ENCODE measurements at regions not wholly inside any gene's neighbourhood (a gene's known extent, or its start where the extent isn't known, plus 50 kb on each side); places are given as distances from the start of the nearest gene placed in this dataset.

GRCh38 chr2:220442012-220442411 lies 814.6 kb downstream of the SLC4A3 start:
- H3K27me3 ChIP-seq (ENCODE audit: insufficient read depth, low read depth, low read length), result no peaks in the 10 kb centered on the region
- no peaks in the 10 kb centered on the region for H3K9me2 ChIP-seq (ENCODE audit: insufficient read depth, low read length)
- H3K9me3 ChIP-seq (ENCODE audit: low read length), result no peaks in the 10 kb centered on the region
- H3K9ac ChIP-seq (ENCODE audit: low read length), result no peak overlapping the region
- no peaks in the 10 kb centered on the region for H4K20me1 ChIP-seq (ENCODE audit: insufficient read depth)
- no peak overlapping the region for H3K4me2 ChIP-seq (ENCODE audit: low read length)
- no peak overlapping the region for H3K4me3 ChIP-seq (ENCODE audit: low read length)
- H3K36me3 ChIP-seq (ENCODE audit: insufficient read depth, low read length), result no peaks in the 10 kb centered on the region
- H2AFZ ChIP-seq (ENCODE audit: low read depth, low read length), result no peak overlapping the region
- no peaks in the 10 kb centered on the region for H3K79me2 ChIP-seq (replicated peaks; ENCODE audit: insufficient read depth, low read length)
- TF ChIP-seq REST (IDR thresholded peaks at IDR 0.05; ENCODE audit: borderline replicate concordance) (no peak), RAD21 (conservative IDR thresholded peaks at IDR 0.05) (no peak), CTCF (IDR thresholded peaks at IDR 0.05; ENCODE audit: poor library complexity, severe bottlenecking) (no peak)
- no peaks in the 10 kb centered on the region for H3F3A ChIP-seq (ENCODE audit: insufficient read depth, low read length, poor library complexity, severe bottlenecking)
- H3K27ac ChIP-seq (ENCODE audit: low read length), result no peak overlapping the region

- Histone ChIP-seq H3K9me2 (ENCODE audit: insufficient read depth, low read length) (no peaks in the 10 kb centered on the region), H3K4me3 (ENCODE audit: low read length) (no peak overlapping the region), H3K27me3 (ENCODE audit: insufficient read depth, low read depth, low read length) (no peaks in the 10 kb centered on the region), H4K20me1 (ENCODE audit: insufficient read depth) (no peaks in the 10 kb centered on the region), H3K9me3 (ENCODE audit: low read length) (no peaks in the 10 kb centered on the region), H3K9ac (ENCODE audit: low read length) (no peak overlapping the region), H3K4me2 (ENCODE audit: low read length) (no peak overlapping the region), H2AFZ (ENCODE audit: low read depth, low read length) (no peak overlapping the region), H3F3A (ENCODE audit: insufficient read depth, low read length, poor library complexity, severe bottlenecking) (no peaks in the 10 kb centered on the region), H3K36me3 (ENCODE audit: insufficient read depth, low read length) (no peaks in the 10 kb centered on the region), H3K79me2 (replicated peaks; ENCODE audit: insufficient read depth, low read length) (no peaks in the 10 kb centered on the region), H3K27ac (ENCODE audit: low read length) (no peak overlapping the region)
- no peak for TF ChIP-seq EZH2 (IDR thresholded peaks at IDR 0.05; ENCODE audit: borderline replicate concordance, insufficient read depth, low read length, poor library complexity, severe bottlenecking)
- no peak for TF ChIP-seq SMC3 (conservative IDR thresholded peaks at IDR 0.05; ENCODE audit: poor library complexity)
- TF ChIP-seq REST (IDR thresholded peaks at IDR 0.05; ENCODE audit: borderline replicate concordance), result no peak
- no peak for TF ChIP-seq EP300 (conservative IDR thresholded peaks at IDR 0.05; ENCODE audit: poor library complexity, severe bottlenecking)
Observed at GRCh38 chr2:220445429-220446105, 818.1 kb downstream of the SLC4A3 start.
